ENCODE measurements at regions not wholly inside any gene's neighbourhood (a gene's known extent, or its start where the extent isn't known, plus 50 kb on each side); places are given as distances from the start of the nearest gene placed in this dataset.

- ATAC-seq (replicated peaks in 1 of 4) = no peak
- H3K36me3 ChIP-seq (ENCODE audit: control insufficient read depth in 2 of 2, extremely low read depth in 1 of 2, insufficient read depth in 1 of 2, low read length in 1 of 2) = no peaks in the 10 kb centered on the region
- ChIA-PET CTCF (no interaction called here), POLR2A (no interaction called here)
- no peaks in the 10 kb centered on the region for H3K4me1 Mint-ChIP-seq
- H3K4me1 ChIP-seq (ENCODE audit: control insufficient read depth in 1 of 2, extremely low read depth in 1 of 2, insufficient read depth in 2 of 2, low read length in 2 of 2) = no peaks in the 10 kb centered on the region
- peaks cover 0 to 19% of the 10 kb centered on the region in 2 experiments for H3K27me3 ChIP-seq (replicated peaks in 1 of 2; ENCODE audit: control insufficient read depth in 2 of 2, extremely low read depth in 1 of 2, insufficient read depth in 2 of 2, low read length in 1 of 2)
- H3K36me3 Mint-ChIP-seq = no peaks in the 10 kb centered on the region
- H3K9me3 ChIP-seq = no peaks in the 10 kb centered on the region
- peaks cover 0 to 6% (median 0%) of the 10 kb centered on the region in 3 donors for H3K9me3 Mint-ChIP-seq
- H3K27me3 Mint-ChIP-seq = peaks cover 0 to 9% of the 10 kb centered on the region in 2 donors
- H3K27ac ChIP-seq (ENCODE audit: low read length) = no peak overlapping the region
- no peak overlapping the region for H3K4me3 ChIP-seq (ENCODE audit: control insufficient read depth in 1 of 2, extremely low read depth in 1 of 2, low read length in 1 of 2)
- no peak overlapping the region for H3K4me3 Mint-ChIP-seq
- no peak for DNase-seq
- no CpG with 5 or more reads among the region's 2 CpGs for WGBS (ENCODE audit: insufficient coverage)
- no peak overlapping the region for H3K27ac Mint-ChIP-seq
Measured at GRCh38 chr7:3242398-3242972, 58.6 kb upstream of the SDK1 start.

GRCh38 chr7:3243256-3243655, 57.8 kb upstream of the SDK1 start:
- Histone ChIP-seq H3K27me3 (replicated peaks in 1 of 2; ENCODE audit: control insufficient read depth in 2 of 2, extremely low read depth in 1 of 2, insufficient read depth in 2 of 2, low read length in 1 of 2) (peaks cover 0 to 19% of the 10 kb centered on the region in 2 experiments), H3K9me3 (no peaks in the 10 kb centered on the region), H3K4me3 (ENCODE audit: control insufficient read depth in 1 of 2, extremely low read depth in 1 of 2, low read length in 1 of 2) (no peak overlapping the region), H3K27ac (ENCODE audit: low read length) (no peak overlapping the region), H3K36me3 (ENCODE audit: control insufficient read depth in 2 of 2, extremely low read depth in 1 of 2, insufficient read depth in 1 of 2, low read length in 1 of 2) (no peaks in the 10 kb centered on the region), H3K4me1 (ENCODE audit: control insufficient read depth in 1 of 2, extremely low read depth in 1 of 2, insufficient read depth in 2 of 2, low read length in 2 of 2) (no peaks in the 10 kb centered on the region)
- peaks cover 0 to 6% (median 0%) of the 10 kb centered on the region in 3 donors for H3K9me3 Mint-ChIP-seq
- 83% methylated on average over 3 of the region's 5 CpGs for WGBS (ENCODE audit: insufficient coverage)
- DNase-seq = no peak
- peaks cover 0 to 6% of the 10 kb centered on the region in 2 donors for H3K27me3 Mint-ChIP-seq
- no peak for ATAC-seq (replicated peaks in 1 of 4)
- H3K4me3 Mint-ChIP-seq = no peak overlapping the region
- no peaks in the 10 kb centered on the region for H3K36me3 Mint-ChIP-seq
- CTCF ChIA-PET = no interaction called here
- H3K4me1 Mint-ChIP-seq = no peaks in the 10 kb centered on the region
- POLR2A ChIA-PET = no interaction called here
- no peak overlapping the region for H3K27ac Mint-ChIP-seq

GRCh38 chr7:3243680-3244079, 57.4 kb upstream of the SDK1 start:
- no peak overlapping the region for H3K27ac ChIP-seq (ENCODE audit: low read length)
- ChIA-PET CTCF (no interaction called here), POLR2A (no interaction called here)
- ATAC-seq (replicated peaks in 1 of 4) (no peak), DNase-seq (no peak)
- H3K4me1 ChIP-seq (ENCODE audit: control insufficient read depth in 1 of 2, extremely low read depth in 1 of 2, insufficient read depth in 2 of 2, low read length in 2 of 2) = no peaks in the 10 kb centered on the region
- Mint-ChIP-seq H3K9me3 (peaks cover 0 to 6% (median 0%) of the 10 kb centered on the region in 3 donors), H3K4me1 (no peaks in the 10 kb centered on the region), H3K27ac (no peak overlapping the region), H3K27me3 (peaks cover 0 to 6% of the 10 kb centered on the region in 2 donors), H3K4me3 (no peak overlapping the region), H3K36me3 (no peaks in the 10 kb centered on the region)
- H3K27me3 ChIP-seq (replicated peaks in 1 of 2; ENCODE audit: control insufficient read depth in 2 of 2, extremely low read depth in 1 of 2, insufficient read depth in 2 of 2, low read length in 1 of 2) = peaks cover 0 to 18% of the 10 kb centered on the region in 2 experiments
- no peaks in the 10 kb centered on the region for H3K36me3 ChIP-seq (ENCODE audit: control insufficient read depth in 2 of 2, extremely low read depth in 1 of 2, insufficient read depth in 1 of 2, low read length in 1 of 2)
- no peak overlapping the region for H3K4me3 ChIP-seq (ENCODE audit: control insufficient read depth in 1 of 2, extremely low read depth in 1 of 2, low read length in 1 of 2)
- 93% methylated on average over 8 of the region's 15 CpGs for WGBS (ENCODE audit: insufficient coverage)
- H3K9me3 ChIP-seq = no peaks in the 10 kb centered on the region

- no peak overlapping the region for H3K4me3 Mint-ChIP-seq
- ATAC-seq (replicated peaks in 1 of 4) = no peak
- H3K27ac Mint-ChIP-seq = no peak overlapping the region
- 40% methylated on average over 1 of the region's 7 CpGs for WGBS (ENCODE audit: insufficient coverage)
- peaks cover 0 to 6% (median 0%) of the 10 kb centered on the region in 3 donors for H3K9me3 Mint-ChIP-seq
- peaks cover 0 to 17% of the 10 kb centered on the region in 2 experiments for H3K27me3 ChIP-seq (replicated peaks in 1 of 2; ENCODE audit: control insufficient read depth in 2 of 2, extremely low read depth in 1 of 2, insufficient read depth in 2 of 2, low read length in 1 of 2)
- no peaks in the 10 kb centered on the region for H3K36me3 ChIP-seq (ENCODE audit: control insufficient read depth in 2 of 2, extremely low read depth in 1 of 2, insufficient read depth in 1 of 2, low read length in 1 of 2)
- no peak for DNase-seq
- H3K36me3 Mint-ChIP-seq = no peaks in the 10 kb centered on the region
- ChIA-PET POLR2A (no interaction called here), CTCF (no interaction called here)
- H3K9me3 ChIP-seq = no peaks in the 10 kb centered on the region
- no peak overlapping the region for H3K27ac ChIP-seq (ENCODE audit: low read length)
- no peaks in the 10 kb centered on the region for H3K4me1 Mint-ChIP-seq
- peaks cover 0 to 6% of the 10 kb centered on the region in 2 donors for H3K27me3 Mint-ChIP-seq
- no peak overlapping the region for H3K4me3 ChIP-seq (ENCODE audit: control insufficient read depth in 1 of 2, extremely low read depth in 1 of 2, low read length in 1 of 2)
- H3K4me1 ChIP-seq (ENCODE audit: control insufficient read depth in 1 of 2, extremely low read depth in 1 of 2, insufficient read depth in 2 of 2, low read length in 2 of 2) = no peaks in the 10 kb centered on the region
Measured at GRCh38 chr7:3244241-3244814, 56.7 kb upstream of the SDK1 start.

- no peaks in the 10 kb centered on the region for H3K4me1 ChIP-seq (ENCODE audit: control insufficient read depth in 1 of 2, extremely low read depth in 1 of 2, insufficient read depth in 2 of 2, low read length in 2 of 2)
- Mint-ChIP-seq H3K36me3 (no peaks in the 10 kb centered on the region), H3K27me3 (peaks cover 0 to 6% of the 10 kb centered on the region in 2 donors), H3K4me3 (no peak overlapping the region), H3K9me3 (peaks cover 0 to 6% (median 0%) of the 10 kb centered on the region in 3 donors), H3K27ac (no peak overlapping the region), H3K4me1 (no peaks in the 10 kb centered on the region)
- ChIA-PET POLR2A (no interaction called here), CTCF (no interaction called here)
- no peaks in the 10 kb centered on the region for H3K9me3 ChIP-seq
- peaks cover 0 to 13% of the 10 kb centered on the region in 2 experiments for H3K27me3 ChIP-seq (replicated peaks in 1 of 2; ENCODE audit: control insufficient read depth in 2 of 2, extremely low read depth in 1 of 2, insufficient read depth in 2 of 2, low read length in 1 of 2)
- ATAC-seq (replicated peaks in 1 of 4) (no peak), DNase-seq (no peak)
- H3K27ac ChIP-seq (ENCODE audit: low read length) = no peak overlapping the region
- no peaks in the 10 kb centered on the region for H3K36me3 ChIP-seq (ENCODE audit: control insufficient read depth in 2 of 2, extremely low read depth in 1 of 2, insufficient read depth in 1 of 2, low read length in 1 of 2)
- H3K4me3 ChIP-seq (ENCODE audit: control insufficient read depth in 1 of 2, extremely low read depth in 1 of 2, low read length in 1 of 2) = no peak overlapping the region
- WGBS (ENCODE audit: insufficient coverage) = no CpG with 5 or more reads among the region's 2 CpGs
Measured at GRCh38 chr7:3245077-3245476, 56.0 kb upstream of the SDK1 start.

- ATAC-seq (replicated peaks in 1 of 4) = no peak
- peaks cover 0 to 13% of the 10 kb centered on the region in 2 experiments for H3K27me3 ChIP-seq (replicated peaks in 1 of 2; ENCODE audit: control insufficient read depth in 2 of 2, extremely low read depth in 1 of 2, insufficient read depth in 2 of 2, low read length in 1 of 2)
- 54% methylated on average over 3 of the region's 3 CpGs for WGBS (ENCODE audit: insufficient coverage)
Measured at GRCh38 chr7:3245721-3246120, 55.3 kb upstream of the SDK1 start.

More at GRCh38 chr7:3245721-3246120, 55.3 kb upstream of the SDK1 start:
- H3K36me3 Mint-ChIP-seq = no peaks in the 10 kb centered on the region
- H3K9me3 Mint-ChIP-seq = peaks cover 0 to 6% (median 0%) of the 10 kb centered on the region in 3 donors
- ChIA-PET CTCF (no interaction called here), POLR2A (no interaction called here)
- Histone ChIP-seq H3K4me3 (ENCODE audit: control insufficient read depth in 1 of 2, extremely low read depth in 1 of 2, low read length in 1 of 2) (no peak overlapping the region), H3K36me3 (ENCODE audit: control insufficient read depth in 2 of 2, extremely low read depth in 1 of 2, insufficient read depth in 1 of 2, low read length in 1 of 2) (no peaks in the 10 kb centered on the region), H3K27ac (ENCODE audit: low read length) (no peak overlapping the region), H3K9me3 (no peaks in the 10 kb centered on the region), H3K4me1 (ENCODE audit: control insufficient read depth in 1 of 2, extremely low read depth in 1 of 2, insufficient read depth in 2 of 2, low read length in 2 of 2) (no peaks in the 10 kb centered on the region)
- no peak overlapping the region for H3K27ac Mint-ChIP-seq
- H3K4me1 Mint-ChIP-seq = no peaks in the 10 kb centered on the region
- H3K27me3 Mint-ChIP-seq = peaks cover 0 to 6% of the 10 kb centered on the region in 2 donors
- no peak overlapping the region for H3K4me3 Mint-ChIP-seq
- no peak for DNase-seq

Data from T-cell (primary cell).